Ishikawa (cell line): ENCODE measurements at regions not wholly inside any gene's neighbourhood (a gene's known extent, or its start where the extent isn't known, plus 50 kb on each side); places are given as distances from the start of the nearest gene placed in this dataset.

Source experiments
- CEBPB ChIP-seq: IDR thresholded peaks from 2 replicates; pipeline ENCODE4 v1.6.1; 2012
- CREB1 ChIP-seq: IDR thresholded peaks from 2 replicates; pipeline ENCODE4 v1.6.1; 2012; ENCODE audit warnings: low read depth
- EGR1 ChIP-seq: IDR thresholded peaks from 2 replicates; pipeline ENCODE4 v1.6.1; 2012
- EP300 ChIP-seq: IDR thresholded peaks from 2 replicates; pipeline ENCODE4 v1.6.1; 2012; ENCODE audit warnings: borderline replicate concordance
- FOXM1 ChIP-seq: IDR thresholded peaks from 2 replicates; pipeline ENCODE4 v1.6.1; 2012; ENCODE audit warnings: low read depth, borderline replicate concordance
- MAX ChIP-seq: IDR thresholded peaks from 2 replicates; pipeline ENCODE4 v1.6.1; 2012
- NFIC ChIP-seq: IDR thresholded peaks from 2 replicates; pipeline ENCODE4 v1.6.1; 2012
- RAD21 ChIP-seq: IDR thresholded peaks from 2 replicates; pipeline ENCODE4 v1.6.1; 2012; ENCODE audit warnings: low read depth
- REST ChIP-seq: IDR thresholded peaks from 2 replicates; pipeline ENCODE4 v1.6.1; 2012; ENCODE audit warnings: low read depth, mild to moderate bottlenecking
- TAF1 ChIP-seq: IDR thresholded peaks from 2 replicates; pipeline ENCODE4 v1.6.1; 2012; ENCODE audit warnings: low read depth, mild to moderate bottlenecking
- TCF12 ChIP-seq: IDR thresholded peaks from 2 replicates; pipeline ENCODE4 v1.6.1; 2012; ENCODE audit warnings: low read depth
- TEAD4 ChIP-seq: IDR thresholded peaks from 2 replicates; pipeline ENCODE4 v1.6.1; 2012
- USF1 ChIP-seq: IDR thresholded peaks from 2 replicates; pipeline ENCODE4 v1.6.1; 2012
- YY1 ChIP-seq: IDR thresholded peaks from 2 replicates; pipeline ENCODE4 v1.6.1; 2012; ENCODE audit warnings: low read depth
- ZBTB7A ChIP-seq: IDR thresholded peaks from 2 replicates; pipeline ENCODE4 v1.6.1; 2012; ENCODE audit warnings: low read depth

- TF ChIP-seq TEAD4 (no peak), FOXM1 (no peak), CEBPB (no peak)
Measured at GRCh38 chr12:92070864-92071445, 74.7 kb downstream of the BTG1 start.

- no peak for TF ChIP-seq REST
- TF ChIP-seq USF1: no peak
- no peak for TF ChIP-seq ZBTB7A
- no peak for TF ChIP-seq EGR1
- no peak for TF ChIP-seq TAF1
Measured at GRCh38 chr12:92070054-92070863, 75.4 kb downstream of the BTG1 start.

GRCh38 chr12:92068459-92068858 is 77.2 kb downstream of the BTG1 start:
- TF ChIP-seq NFIC (no peak), CREB1 (no peak), RAD21 (no peak), EP300 (no peak), TEAD4 (no peak), REST (no peak), ZBTB7A (no peak), USF1 (no peak), FOXM1 (no peak), CEBPB (no peak), YY1 (no peak), MAX (no peak), TCF12 (no peak)

GRCh38 chr12:92065639-92066038 is 80.0 kb downstream of the BTG1 start:
- TF ChIP-seq MAX (no peak), CEBPB (no peak), ZBTB7A (no peak), YY1 (no peak)

GRCh38 chr12:92065018-92065499 is 80.6 kb downstream of the BTG1 start:
- no peak for TF ChIP-seq TAF1
- no peak for TF ChIP-seq ZBTB7A
- TF ChIP-seq CREB1: no peak
- no peak for TF ChIP-seq FOXM1
- TF ChIP-seq REST: no peak
- no peak for TF ChIP-seq EP300
- TF ChIP-seq USF1: no peak
- no peak for TF ChIP-seq NFIC
- no peak for TF ChIP-seq EGR1
- no peak for TF ChIP-seq RAD21
- TF ChIP-seq YY1: no peak
- no peak for TF ChIP-seq CEBPB
- TF ChIP-seq TCF12: no peak
- TF ChIP-seq MAX: no peak
- no peak for TF ChIP-seq TEAD4
